KBM-7 (cell line): ENCODE measurements at regions not wholly inside any gene's neighbourhood (a gene's known extent, or its start where the extent isn't known, plus 50 kb on each side); places are given as distances from the start of the nearest gene placed in this dataset.

Experiments used
- DNase-seq: peaks from one replicate; pipeline ENCODE4 v3.0.0-alpha.2; 2015
- in situ Hi-C: fragments of 300-500 bp; cut with MboI; formaldehyde crosslinking; loops from 2 replicates; pipeline ENCODE4 v1.14.3; 2020; ENCODE audit warnings: low sequenced_read_pairs, low pct_unique_long_range_greater_than_20kb, mixed read lengths

- in situ Hi-C loops = no loop called here
- DNase-seq = no peak
Measured at GRCh38 chr2:145593991-145594614, 1074.2 kb upstream of the ZEB2 start.

GRCh38 chr2:145593280-145593679, 1073.4 kb upstream of the ZEB2 start:
- DNase-seq = no peak
- in situ Hi-C loops = no loop called here

DNA sequence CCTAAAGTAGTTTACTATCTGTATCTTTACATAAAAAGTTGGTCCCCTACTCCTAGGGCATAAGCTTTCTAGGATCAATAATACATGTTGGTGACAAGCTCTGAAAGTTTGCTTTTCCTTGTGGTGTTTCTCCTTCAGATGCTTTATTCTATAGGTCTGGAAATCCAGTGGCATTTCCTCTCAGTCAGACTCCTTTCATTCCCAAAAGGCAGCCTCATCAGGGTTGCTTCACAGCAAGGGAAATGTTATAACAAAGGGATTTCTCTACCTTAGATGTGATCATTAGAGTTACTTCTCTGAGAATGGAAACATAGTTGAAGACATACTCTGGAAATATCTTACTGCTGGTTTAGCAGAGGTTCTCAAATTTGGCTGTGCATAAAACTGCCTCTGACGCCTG, 1072.4 kb upstream of the ZEB2 start:
- in situ Hi-C loops = no loop called here
- no peak for DNase-seq

GRCh38 chr2:145591109-145591809, 1071.3 kb upstream of the ZEB2 start:
- no peak for DNase-seq
- in situ Hi-C loops = no loop called here

DNA sequence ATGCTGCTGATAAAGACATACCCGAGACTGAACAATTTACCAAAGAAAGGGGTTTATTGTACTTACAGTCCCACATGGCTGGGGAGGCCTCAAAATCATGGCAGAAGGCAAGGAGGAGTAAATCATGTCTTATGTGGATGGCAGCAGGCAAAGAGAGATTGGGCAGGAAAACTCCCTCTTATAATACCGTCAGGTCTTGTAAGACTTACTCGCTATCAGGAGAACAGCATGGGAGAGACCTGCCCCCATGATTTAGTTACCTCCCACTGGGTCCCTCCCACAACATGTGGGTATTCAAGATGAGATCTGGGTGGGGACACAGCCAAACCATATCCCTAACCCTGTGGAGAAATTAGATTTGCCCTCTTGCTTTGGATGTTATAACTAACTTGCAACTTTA, 1068.0 kb upstream of the ZEB2 start:
- in situ Hi-C loops = no loop called here
- no peak for DNase-seq

DNA sequence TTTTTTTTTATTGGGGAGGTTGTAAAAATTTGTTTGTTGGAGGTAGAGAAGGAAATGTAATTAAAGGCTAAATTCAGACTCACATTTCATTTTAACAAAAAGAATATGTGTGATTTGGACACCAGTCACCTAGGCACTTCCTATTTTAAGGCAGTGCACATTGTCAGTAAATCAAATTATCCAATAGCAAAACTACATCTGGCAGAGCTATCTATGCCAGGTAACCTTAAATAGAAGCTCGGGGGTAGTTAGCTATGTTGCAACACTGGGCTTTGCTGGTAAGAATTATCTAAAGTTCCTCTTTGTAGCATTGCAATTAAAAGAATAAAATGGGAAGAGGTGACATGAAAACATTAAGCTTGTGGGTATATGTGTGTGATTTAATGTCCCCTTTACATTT, 1064.4 kb upstream of the ZEB2 start:
- in situ Hi-C loops = no loop called here
- DNase-seq = peak; percentile 34

GRCh38 chr2:145573608-145574007, 1053.7 kb upstream of the ZEB2 start:
- in situ Hi-C loops = no loop called here

DNA sequence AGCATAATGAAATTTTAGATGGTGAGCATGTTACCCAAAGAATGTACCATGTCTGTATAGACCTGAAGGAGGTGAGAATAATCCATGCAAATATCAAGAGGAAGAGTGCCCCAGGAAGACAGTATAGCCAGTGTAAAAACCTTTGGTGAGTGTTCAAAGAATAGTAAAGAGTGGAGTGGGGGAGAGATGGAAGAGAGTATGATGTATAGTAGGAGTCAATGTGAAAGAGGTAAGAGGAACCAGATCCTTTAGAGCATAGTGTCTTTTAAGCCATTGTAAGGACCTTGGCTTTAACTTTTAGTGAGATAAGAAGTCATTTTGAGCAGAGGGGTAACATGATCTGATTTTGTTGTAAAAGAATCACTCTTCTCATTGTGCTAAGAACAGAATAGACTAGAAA, 1052.3 kb upstream of the ZEB2 start:
- DNase-seq = no peak
- in situ Hi-C loops = no loop called here

More at GRCh38 chr2:145573608-145574007, 1053.7 kb upstream of the ZEB2 start:
- no peak for DNase-seq

DNA sequence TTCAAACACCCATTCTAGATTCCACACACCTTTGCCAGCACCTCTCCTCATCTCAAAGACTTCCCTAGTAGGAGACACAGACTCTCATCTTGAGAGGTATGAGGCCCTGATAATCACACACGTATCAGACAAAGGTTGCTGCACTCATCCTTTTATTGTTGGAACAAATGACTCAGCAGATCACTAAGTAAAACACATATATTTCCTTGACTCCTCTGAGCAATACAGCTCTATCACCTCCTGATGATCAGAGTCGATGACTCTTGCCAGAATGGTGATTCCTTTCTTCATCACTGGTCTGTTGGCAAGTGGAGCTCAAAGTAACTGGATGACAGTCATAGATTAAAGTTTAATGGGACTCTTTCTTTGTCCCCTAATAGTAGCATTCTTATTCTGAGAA, 1049.2 kb upstream of the ZEB2 start:
- DNase-seq = no peak
- in situ Hi-C loops = no loop called here

- no peak for DNase-seq
- in situ Hi-C loops = no loop called here
Measured at GRCh38 chr2:145563741-145564615, 1044.1 kb upstream of the ZEB2 start.

- DNase-seq = no peak
- in situ Hi-C loops = no loop called here
Measured at GRCh38 chr2:145561152-145561551, 1041.2 kb upstream of the ZEB2 start.

DNA sequence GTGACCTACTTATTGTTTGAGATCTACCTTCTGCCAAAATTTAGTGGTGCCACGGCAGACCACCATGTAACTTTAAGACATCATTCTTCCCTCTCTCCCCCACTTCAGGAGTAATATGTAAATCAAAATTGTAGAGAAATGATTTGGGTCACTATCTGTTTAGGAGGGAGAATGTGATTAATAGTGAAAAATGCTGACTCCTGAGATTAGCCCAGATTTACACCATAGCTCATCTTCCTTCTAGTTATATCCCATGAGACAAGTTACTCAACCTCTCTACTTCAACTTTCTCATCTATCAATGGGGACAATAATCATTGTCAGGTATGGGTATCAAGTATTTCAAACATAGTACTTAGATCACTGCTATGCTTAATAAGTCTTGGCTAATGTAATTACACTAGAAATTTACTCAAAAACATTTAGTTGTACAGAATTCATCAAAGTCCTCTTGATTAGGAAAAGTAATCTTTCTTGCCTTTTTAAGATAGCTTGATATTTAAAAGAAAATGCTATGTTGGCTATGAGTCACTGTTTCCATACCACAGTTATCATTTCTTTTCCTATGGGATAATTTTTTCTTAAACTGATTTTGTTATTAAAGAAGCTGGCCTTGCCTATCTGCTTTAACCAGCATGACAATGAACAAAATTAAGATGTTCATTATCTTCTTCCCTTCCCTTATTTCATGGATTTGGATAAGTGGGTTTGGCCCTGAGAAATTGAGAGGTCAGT, 1038.9 kb upstream of the ZEB2 start:
- DNase-seq = no peak
- in situ Hi-C loops = no loop called here

DNA sequence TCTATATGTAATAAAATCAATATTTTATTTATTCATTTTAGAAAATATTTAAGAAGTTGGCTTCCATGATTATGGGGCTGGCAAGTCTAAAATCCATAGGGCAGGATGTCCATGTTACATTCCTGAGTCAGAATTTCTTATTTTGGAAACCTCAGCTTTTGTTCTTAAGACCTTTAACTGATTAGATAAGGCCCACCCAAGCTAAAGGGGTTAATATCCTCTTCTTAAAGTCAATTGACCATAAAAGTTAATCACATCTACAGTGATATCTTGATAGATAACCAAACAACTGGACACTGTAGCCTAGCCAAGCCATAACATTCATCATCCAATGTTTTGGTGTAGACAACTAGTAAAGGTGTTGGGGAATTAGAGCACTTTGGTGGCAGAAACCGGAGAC, 1035.4 kb upstream of the ZEB2 start:
- DNase-seq = no peak
- in situ Hi-C loops = no loop called here

- no peak for DNase-seq
- in situ Hi-C loops = no loop called here
Measured at GRCh38 chr2:145551686-145552085, 1031.8 kb upstream of the ZEB2 start.

- no peak for DNase-seq
- in situ Hi-C loops = no loop called here
Measured at GRCh38 chr2:145548479-145548878, 1028.6 kb upstream of the ZEB2 start.

GRCh38 chr2:145547620-145548019, 1027.7 kb upstream of the ZEB2 start:
- no peak for DNase-seq
- in situ Hi-C loops = no loop called here

DNA sequence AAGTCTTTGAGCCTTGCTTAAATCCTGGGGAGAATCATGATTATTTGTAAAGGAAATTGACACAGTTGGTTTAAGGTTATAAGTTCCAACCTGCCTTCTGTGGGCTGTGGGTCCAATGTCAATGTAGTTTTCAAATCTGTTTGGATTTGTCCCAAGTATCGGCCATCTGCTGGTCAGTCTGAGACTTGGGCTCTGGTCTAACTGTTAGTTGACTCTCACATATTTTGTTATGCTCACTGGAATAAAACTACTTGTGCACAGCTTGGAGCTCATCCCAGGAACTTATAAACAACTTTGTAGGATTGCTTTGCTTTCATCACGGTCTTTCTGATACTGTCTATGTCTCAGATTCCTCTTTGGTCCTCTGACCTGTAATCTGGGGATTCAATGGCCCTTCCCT, 1026.2 kb upstream of the ZEB2 start:
- no peak for DNase-seq
- in situ Hi-C loops = no loop called here

DNA sequence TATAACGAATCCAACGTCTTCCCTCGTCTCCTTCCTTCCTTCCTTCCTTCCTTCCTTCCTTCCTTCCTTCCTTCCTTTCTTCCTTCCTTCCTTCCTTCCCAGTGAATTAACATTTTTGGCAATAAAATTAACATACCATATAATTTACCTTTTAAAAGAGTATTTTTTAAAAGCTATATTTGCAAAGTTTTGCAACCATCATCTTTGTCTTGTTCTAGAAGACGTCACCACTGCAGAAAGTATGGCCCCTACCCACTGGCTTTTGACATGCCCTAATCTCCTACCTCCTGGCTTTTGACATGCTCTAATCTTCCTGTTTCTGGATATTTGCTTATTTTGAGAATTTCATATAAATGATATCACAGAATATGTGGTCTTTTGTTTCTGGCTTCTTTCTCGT, 1023.9 kb upstream of the ZEB2 start:
- in situ Hi-C loops = no loop called here
- DNase-seq = no peak

DNA sequence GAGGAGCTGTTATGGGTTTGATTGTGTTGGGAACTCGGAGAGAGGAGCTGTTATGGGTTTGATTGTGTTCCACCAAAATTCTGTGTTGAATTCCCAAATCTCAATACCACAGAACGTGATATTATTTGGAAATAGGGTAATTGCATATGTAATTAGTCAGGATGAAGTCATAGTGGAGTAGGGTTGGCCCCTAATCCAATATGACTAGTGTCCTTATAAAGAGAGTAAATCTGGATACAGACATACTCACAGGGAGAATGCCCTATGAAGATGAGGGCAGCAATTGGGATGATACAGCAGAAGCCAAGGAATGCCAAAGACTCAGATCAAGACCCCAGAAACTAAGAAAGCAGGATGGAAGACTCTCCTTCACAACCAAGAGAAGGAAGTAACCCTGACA, 1023.2 kb upstream of the ZEB2 start:
- in situ Hi-C loops = no loop called here
- DNase-seq = no peak

GRCh38 chr2:145541028-145541427, 1021.1 kb upstream of the ZEB2 start:
- in situ Hi-C loops = no loop called here
- DNase-seq = no peak
